Tibial nerve (tissue), 4 donors: ENCODE measurements at regions not wholly inside any gene's neighbourhood (a gene's known extent, or its start where the extent isn't known, plus 50 kb on each side); places are given as distances from the start of the nearest gene placed in this dataset.

Experiments used
- DNase-seq, 2 donors: peaks; one replicate each; pipeline ENCODE4 v3.0.0-alpha.2; 2019; ENCODE audit warnings: low spot score in 2 of 2
- H3K27ac ChIP-seq, 4 donors: fragments of 200-600 bp; sonication (generic) in 3 of 4; one replicate each; pipeline ENCODE4 v1.5.1; 2017 to 2019; ENCODE audit warnings: mild to moderate bottlenecking in 1 of 4
- H3K27me3 ChIP-seq, 2 donors: fragments of 200-600 bp; sonication (generic) in 1 of 2; one replicate each; pipeline versions ENCODE4 v1.5.1 to v1.6.0; 2017 to 2019
- H3K36me3 ChIP-seq, 3 donors: fragments of 200-600 bp; sonication (generic); one replicate each; pipeline ENCODE4 v1.5.1; 2018 to 2019
- H3K4me1 ChIP-seq, 4 donors: fragments of 200-600 bp; sonication (generic) in 3 of 4; one replicate each; pipeline ENCODE4 v1.5.1; 2017 to 2019
- H3K4me3 ChIP-seq, 4 donors: fragments of 200-600 bp; sonication (generic) in 3 of 4; one replicate each; pipeline ENCODE4 v1.5.1; 2017 to 2019; ENCODE audit warnings: mild to moderate bottlenecking in 1 of 4, moderate library complexity in 1 of 4
- H3K9me3 ChIP-seq, 4 donors: fragments of 200-600 bp; sonication (generic) in 3 of 4; one replicate each; pipeline ENCODE4 v1.5.1; 2017 to 2019
- CTCF ChIP-seq, 5 experiments: fragments of 200-600 bp in 3 of 5; fragments of 450-650 bp in 2 of 5; sonication (generic) in 3 of 5; IDR thresholded peaks; one replicate each; pipeline ENCODE4 v1.5.1; 2016 to 2019; ENCODE audit warnings: antibody characterized with exemption in 5 of 5, mild to moderate bottlenecking in 3 of 5, moderate library complexity in 2 of 5
- EP300 ChIP-seq, 2 donors: sonication (generic); formaldehyde crosslinking; IDR thresholded peaks; one replicate each; pipeline ENCODE4 v1.6.1; 2017; ENCODE audit warnings: antibody characterized with exemption in 2 of 2, mild to moderate bottlenecking in 1 of 2
- POLR2A ChIP-seq, 2 donors: fragments of 450-650 bp; IDR thresholded peaks; one replicate each; pipeline ENCODE4 v1.6.1; 2017; ENCODE audit warnings: antibody characterized with exemption in 2 of 2, mild to moderate bottlenecking in 2 of 2, moderate library complexity in 2 of 2
- WGBS, 2 donors: methylation state at CpG; one replicate each; pipeline ENCODE4 v1.1.5; 2018; 5-methylcytosine and 5-hydroxymethylcytosine counted together

- H3K4me3 ChIP-seq: no peak overlapping the region
- TF ChIP-seq EP300 (IDR thresholded peaks at IDR 0.05) (no peak), CTCF (IDR thresholded peaks at IDR 0.05) (no peak), POLR2A (IDR thresholded peaks at IDR 0.05) (no peak)
- no peaks in the 10 kb centered on the region for H3K36me3 ChIP-seq
These were observed 347.1 kb upstream of the GRIN3A start for GRCh38 chr9:102085548-102085947.

GRCh38 chr9:102072059-102072764, 333.8 kb upstream of the GRIN3A start:
- Histone ChIP-seq H3K4me1 (no peaks in the 10 kb centered on the region), H3K27me3 (no peaks in the 10 kb centered on the region), H3K27ac (no peak overlapping the region), H3K9me3 (no peaks in the 10 kb centered on the region), H3K36me3 (no peaks in the 10 kb centered on the region), H3K4me3 (no peak overlapping the region)
- DNase-seq: no peak
- WGBS, 2 donors: 24 to 30% methylated on average over 9 of the region's 9 CpGs
- TF ChIP-seq POLR2A (IDR thresholded peaks at IDR 0.05) (no peak), CTCF (IDR thresholded peaks at IDR 0.05) (no peak), EP300 (IDR thresholded peaks at IDR 0.05) (no peak)

More at GRCh38 chr9:102085548-102085947, 347.1 kb upstream of the GRIN3A start:
- Histone ChIP-seq H3K27ac (no peak overlapping the region), H3K4me1 (no peaks in the 10 kb centered on the region), H3K9me3 (no peaks in the 10 kb centered on the region), H3K27me3 (no peaks in the 10 kb centered on the region)
- DNase-seq: no peak

GRCh38 chr9:102069969-102070368, 331.5 kb upstream of the GRIN3A start:
- no peaks in the 10 kb centered on the region for H3K4me1 ChIP-seq
- H3K36me3 ChIP-seq: no peaks in the 10 kb centered on the region
- no peak overlapping the region for H3K4me3 ChIP-seq
- WGBS, 2 donors: 75 to 79% methylated on average over 1 of the region's 1 CpG
- peaks cover 0 to 16% (median 0%) of the 10 kb centered on the region in 4 donors for H3K9me3 ChIP-seq
- DNase-seq: no peak
- TF ChIP-seq CTCF (IDR thresholded peaks at IDR 0.05) (no peak), POLR2A (IDR thresholded peaks at IDR 0.05) (no peak), EP300 (IDR thresholded peaks at IDR 0.05) (no peak)
- H3K27me3 ChIP-seq: no peaks in the 10 kb centered on the region
- no peak overlapping the region for H3K27ac ChIP-seq

- no peaks in the 10 kb centered on the region for H3K27me3 ChIP-seq
- TF ChIP-seq EP300 (IDR thresholded peaks at IDR 0.05): no peak
- TF ChIP-seq POLR2A (IDR thresholded peaks at IDR 0.05): no peak
- TF ChIP-seq CTCF (IDR thresholded peaks at IDR 0.05): no peak
These were observed 316.4 kb upstream of the GRIN3A start for GRCh38 chr9:102054811-102055210.

GRCh38 chr9:102049586-102050246, 311.3 kb upstream of the GRIN3A start:
- Histone ChIP-seq H3K36me3 (no peaks in the 10 kb centered on the region), H3K27ac (no peak overlapping the region), H3K4me3 (no peak overlapping the region), H3K27me3 (no peaks in the 10 kb centered on the region), H3K9me3 (no peaks in the 10 kb centered on the region), H3K4me1 (no peaks in the 10 kb centered on the region)
- TF ChIP-seq EP300 (IDR thresholded peaks at IDR 0.05) (no peak), CTCF (IDR thresholded peaks at IDR 0.05) (no peak), POLR2A (IDR thresholded peaks at IDR 0.05) (no peak)
- no peak for DNase-seq
- 46 to 47% methylated on average over 4 of the region's 4 CpGs for WGBS, 2 donors

More at GRCh38 chr9:102054811-102055210, 316.4 kb upstream of the GRIN3A start:
- WGBS, 2 donors: 75 to 88% methylated on average over 2 of the region's 2 CpGs
- no peaks in the 10 kb centered on the region for H3K9me3 ChIP-seq
- DNase-seq: no peak
- H3K36me3 ChIP-seq: no peaks in the 10 kb centered on the region
- no peaks in the 10 kb centered on the region for H3K4me1 ChIP-seq
- H3K4me3 ChIP-seq: no peak overlapping the region
- no peak overlapping the region for H3K27ac ChIP-seq
